ENCODE measurements at regions not wholly inside any gene's neighbourhood (a gene's known extent, or its start where the extent isn't known, plus 50 kb on each side); places are given as distances from the start of the nearest gene placed in this dataset.
"Not testable (repeated sequence)": the region's sequence is repeated elsewhere in the genome, so short reads cannot be mapped to it uniquely, and the experiment has no call there.

DNA sequence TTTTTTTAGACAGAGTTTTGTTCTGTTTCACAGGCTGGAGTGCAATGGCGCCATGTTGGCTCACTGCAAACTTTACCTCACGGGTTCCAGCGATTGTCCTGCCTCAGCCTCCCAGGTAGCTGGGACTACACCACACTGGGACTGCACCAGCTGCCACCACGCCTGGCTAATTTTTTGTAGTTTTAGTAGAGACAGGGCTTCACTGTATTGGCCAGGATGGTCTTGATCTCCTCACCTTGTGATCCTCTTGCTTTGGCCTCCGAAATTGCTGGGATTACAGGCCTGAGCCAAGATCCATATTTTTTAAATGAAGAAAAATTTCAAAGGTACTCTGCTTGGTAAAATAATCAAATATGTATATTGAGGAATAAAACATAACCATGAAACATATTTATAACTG lies 195.8 kb upstream of the TPTE start:
- H3K36me3 ChIP-seq (ENCODE audit: control insufficient read depth, insufficient read depth, low read length); H3K9me3 ChIP-seq (ENCODE audit: control insufficient read depth, insufficient read depth, low read length); H3K27me3 ChIP-seq (ENCODE audit: control insufficient read depth, insufficient read depth, low read length); H3K4me3 ChIP-seq (ENCODE audit: low read depth, low read length); H3K27ac ChIP-seq (ENCODE audit: low read depth, low read length); H3K4me1 ChIP-seq (ENCODE audit: control insufficient read depth, insufficient read depth, low read length): not testable (repeated sequence)
- WGBS (ENCODE audit: insufficient coverage), result 62% methylated on average over 4 of the region's 5 CpGs
- peak in 3 of 6 donors; percentile 87 to 99 (median 96) for DNase-seq (ENCODE audit: low read depth in 4 of 6, low spot score in 6 of 6)

DNA sequence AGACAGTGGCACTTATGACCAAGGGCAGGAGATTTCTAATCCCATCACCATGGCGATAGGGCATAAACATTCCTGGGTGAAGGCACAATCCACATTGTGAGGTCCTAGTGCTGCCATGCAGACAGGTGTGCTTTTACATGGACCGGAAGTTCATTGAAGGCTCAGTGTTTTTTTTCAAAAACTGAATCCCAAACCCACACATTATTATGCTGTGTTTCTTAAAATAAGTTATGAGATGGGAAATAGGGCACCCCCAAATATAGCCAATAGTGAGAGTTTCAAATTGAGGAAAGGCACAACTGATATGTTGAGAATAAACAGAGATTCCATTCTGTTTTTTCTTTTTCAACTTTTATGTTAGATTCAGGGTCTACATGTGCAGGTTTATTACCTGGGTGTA lies 195.2 kb upstream of the TPTE start:
- H3K27ac ChIP-seq (ENCODE audit: low read depth, low read length); H3K27me3 ChIP-seq (ENCODE audit: control insufficient read depth, insufficient read depth, low read length); H3K36me3 ChIP-seq (ENCODE audit: control insufficient read depth, insufficient read depth, low read length); H3K4me1 ChIP-seq (ENCODE audit: control insufficient read depth, insufficient read depth, low read length); H3K4me3 ChIP-seq (ENCODE audit: low read depth, low read length); DNase-seq (ENCODE audit: low read depth in 4 of 6, low spot score in 6 of 6); H3K9me3 ChIP-seq (ENCODE audit: control insufficient read depth, insufficient read depth, low read length): not testable (repeated sequence)
- WGBS (ENCODE audit: insufficient coverage), result 94% methylated on average over 2 of the region's 2 CpGs

DNA sequence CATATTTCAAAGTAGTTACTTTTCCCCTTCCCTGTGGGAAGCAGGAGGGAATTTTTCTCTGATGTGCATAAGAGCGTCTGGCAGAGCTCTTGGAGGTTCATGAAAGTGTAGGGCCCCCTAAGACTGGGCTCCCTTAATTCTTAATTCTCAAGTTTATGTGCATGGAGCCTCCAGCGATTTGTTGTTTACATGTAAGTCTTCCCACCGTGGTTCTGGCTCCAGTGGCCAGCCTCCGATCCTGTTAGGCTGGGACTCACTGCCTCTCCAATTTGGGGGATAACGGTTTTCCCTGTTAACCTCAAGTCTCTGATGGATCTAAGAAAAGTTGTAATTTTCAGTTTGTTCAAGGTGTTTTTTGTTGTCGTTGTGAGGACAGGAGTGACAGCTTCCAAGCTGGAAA lies 192.7 kb upstream of the TPTE start:
- WGBS (ENCODE audit: insufficient coverage), result 42% methylated on average over 5 of the region's 6 CpGs
- H3K27ac ChIP-seq (ENCODE audit: low read depth, low read length); H3K4me1 ChIP-seq (ENCODE audit: control insufficient read depth, insufficient read depth, low read length); H3K27me3 ChIP-seq (ENCODE audit: control insufficient read depth, insufficient read depth, low read length); H3K4me3 ChIP-seq (ENCODE audit: low read depth, low read length); DNase-seq (ENCODE audit: low read depth in 4 of 6, low spot score in 6 of 6); H3K36me3 ChIP-seq (ENCODE audit: control insufficient read depth, insufficient read depth, low read length): not testable (repeated sequence)
- peaks cover 13% of the 10 kb centered on the region for H3K9me3 ChIP-seq (ENCODE audit: control insufficient read depth, insufficient read depth, low read length)

DNA sequence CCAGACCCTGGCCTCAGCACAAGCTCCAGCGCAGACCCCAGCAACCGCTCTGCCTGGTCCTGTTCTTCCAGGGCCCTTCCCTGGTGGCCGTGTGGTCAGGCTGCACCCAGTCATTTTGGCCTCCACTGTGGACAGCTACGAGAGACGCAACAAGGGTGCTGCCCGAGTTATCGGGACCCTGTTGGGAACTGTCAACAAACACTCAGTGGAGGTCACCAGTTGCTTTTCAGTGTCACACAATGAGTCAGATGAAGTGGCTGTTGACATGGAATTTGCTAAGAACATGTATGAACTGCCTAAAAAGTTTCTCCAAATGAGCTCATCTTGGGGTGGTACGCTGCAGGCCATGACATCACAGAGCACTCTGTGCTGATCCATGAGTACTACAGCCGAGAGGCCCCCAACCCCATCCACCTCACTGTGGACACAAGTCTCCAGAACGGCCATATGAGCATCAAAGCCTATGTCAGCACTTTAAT lies 190.7 kb upstream of the TPTE start:
- not testable (repeated sequence) for DNase-seq (ENCODE audit: low read depth in 4 of 6, low spot score in 6 of 6); H3K4me1 ChIP-seq (ENCODE audit: control insufficient read depth, insufficient read depth, low read length)

DNA sequence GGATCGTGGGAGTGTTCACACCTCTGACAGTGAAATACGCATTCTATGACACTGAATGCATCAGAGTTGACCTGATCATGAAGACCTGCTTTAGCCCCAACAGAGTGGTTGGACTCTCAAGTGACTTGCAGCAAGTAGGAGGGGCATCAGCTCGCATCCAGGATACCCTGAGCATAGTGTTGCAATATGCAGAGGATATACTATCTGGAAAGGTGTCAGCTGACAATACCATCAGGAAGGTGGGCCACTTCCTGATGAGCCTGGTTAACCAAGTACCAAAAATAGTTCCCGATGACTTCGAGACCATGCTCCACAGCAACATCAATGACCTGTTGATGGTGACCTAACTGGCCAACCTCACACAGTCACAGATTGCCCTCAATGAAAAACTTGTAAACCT lies 190.2 kb upstream of the TPTE start:
- not testable (repeated sequence) for H3K4me3 ChIP-seq (ENCODE audit: low read depth, low read length)
- H3K9me3 ChIP-seq (ENCODE audit: control insufficient read depth, insufficient read depth, low read length), result peaks cover 13% of the 10 kb centered on the region
- WGBS (ENCODE audit: insufficient coverage), result 74% methylated on average over 5 of the region's 5 CpGs

More for the DNA sequence above, 190.7 kb upstream of the TPTE start:
- H3K36me3 ChIP-seq (ENCODE audit: control insufficient read depth, insufficient read depth, low read length); H3K4me3 ChIP-seq (ENCODE audit: low read depth, low read length); H3K27ac ChIP-seq (ENCODE audit: low read depth, low read length); H3K27me3 ChIP-seq (ENCODE audit: control insufficient read depth, insufficient read depth, low read length): not testable (repeated sequence)
- 71% methylated on average over 8 of the region's 10 CpGs for WGBS (ENCODE audit: insufficient coverage)
- H3K9me3 ChIP-seq (ENCODE audit: control insufficient read depth, insufficient read depth, low read length), result peaks cover 13% of the 10 kb centered on the region

DNA sequence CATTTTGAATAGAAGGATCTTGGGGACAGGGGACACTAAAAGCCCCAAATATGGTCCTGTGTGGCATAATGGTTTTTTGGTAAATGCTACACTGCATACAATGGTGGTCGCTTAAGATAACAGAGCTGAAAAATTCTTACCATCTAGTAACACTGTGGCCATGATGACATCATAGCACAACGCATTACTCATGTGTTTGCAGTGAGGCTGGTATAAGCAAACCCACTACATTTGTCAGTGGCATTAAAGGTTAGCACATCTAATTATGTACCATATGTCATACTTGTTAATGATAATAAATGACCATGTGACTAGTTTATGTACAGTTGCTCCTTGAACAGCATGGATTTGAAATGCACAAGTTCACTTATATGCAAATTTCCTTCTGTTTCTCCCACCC lies 188.4 kb upstream of the TPTE start:
- no CpG with 5 or more reads among the region's 2 CpGs for WGBS (ENCODE audit: insufficient coverage)
- H3K27ac ChIP-seq (ENCODE audit: low read depth, low read length); H3K36me3 ChIP-seq (ENCODE audit: control insufficient read depth, insufficient read depth, low read length); H3K4me3 ChIP-seq (ENCODE audit: low read depth, low read length); H3K27me3 ChIP-seq (ENCODE audit: control insufficient read depth, insufficient read depth, low read length); DNase-seq (ENCODE audit: low read depth in 4 of 6, low spot score in 6 of 6); H3K4me1 ChIP-seq (ENCODE audit: control insufficient read depth, insufficient read depth, low read length): not testable (repeated sequence)
- peaks cover 12% of the 10 kb centered on the region for H3K9me3 ChIP-seq (ENCODE audit: control insufficient read depth, insufficient read depth, low read length)

More for the DNA sequence above, 190.2 kb upstream of the TPTE start:
- not testable (repeated sequence) for H3K27ac ChIP-seq (ENCODE audit: low read depth, low read length); H3K27me3 ChIP-seq (ENCODE audit: control insufficient read depth, insufficient read depth, low read length); H3K4me1 ChIP-seq (ENCODE audit: control insufficient read depth, insufficient read depth, low read length); DNase-seq (ENCODE audit: low read depth in 4 of 6, low spot score in 6 of 6); H3K36me3 ChIP-seq (ENCODE audit: control insufficient read depth, insufficient read depth, low read length)

DNA sequence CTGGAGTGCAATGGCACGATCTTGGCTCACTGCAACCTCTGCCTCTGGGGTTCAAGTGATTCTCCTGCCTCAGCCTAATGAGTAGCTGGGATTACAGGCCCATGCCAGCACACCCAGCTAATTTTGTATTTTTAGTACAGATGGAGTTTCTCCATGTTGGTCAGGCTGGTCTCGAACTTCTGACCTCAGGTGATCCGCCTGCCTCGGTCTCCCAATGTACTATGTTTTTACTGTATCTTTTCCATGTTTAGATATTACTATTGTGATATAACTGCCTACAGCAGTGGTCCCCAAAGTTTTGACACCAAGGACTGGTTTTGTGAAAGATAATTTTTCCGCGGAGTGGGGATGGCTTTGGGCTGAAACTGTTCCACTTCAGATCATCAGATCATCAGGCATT lies 187.0 kb upstream of the TPTE start:
- not testable (repeated sequence) for H3K36me3 ChIP-seq (ENCODE audit: control insufficient read depth, insufficient read depth, low read length); H3K4me1 ChIP-seq (ENCODE audit: control insufficient read depth, insufficient read depth, low read length); H3K27ac ChIP-seq (ENCODE audit: low read depth, low read length); H3K4me3 ChIP-seq (ENCODE audit: low read depth, low read length); DNase-seq (ENCODE audit: low read depth in 4 of 6, low spot score in 6 of 6); H3K27me3 ChIP-seq (ENCODE audit: control insufficient read depth, insufficient read depth, low read length)
- peaks cover 18% of the 10 kb centered on the region for H3K9me3 ChIP-seq (ENCODE audit: control insufficient read depth, insufficient read depth, low read length)
- no CpG with 5 or more reads among the region's 6 CpGs for WGBS (ENCODE audit: insufficient coverage)

DNA sequence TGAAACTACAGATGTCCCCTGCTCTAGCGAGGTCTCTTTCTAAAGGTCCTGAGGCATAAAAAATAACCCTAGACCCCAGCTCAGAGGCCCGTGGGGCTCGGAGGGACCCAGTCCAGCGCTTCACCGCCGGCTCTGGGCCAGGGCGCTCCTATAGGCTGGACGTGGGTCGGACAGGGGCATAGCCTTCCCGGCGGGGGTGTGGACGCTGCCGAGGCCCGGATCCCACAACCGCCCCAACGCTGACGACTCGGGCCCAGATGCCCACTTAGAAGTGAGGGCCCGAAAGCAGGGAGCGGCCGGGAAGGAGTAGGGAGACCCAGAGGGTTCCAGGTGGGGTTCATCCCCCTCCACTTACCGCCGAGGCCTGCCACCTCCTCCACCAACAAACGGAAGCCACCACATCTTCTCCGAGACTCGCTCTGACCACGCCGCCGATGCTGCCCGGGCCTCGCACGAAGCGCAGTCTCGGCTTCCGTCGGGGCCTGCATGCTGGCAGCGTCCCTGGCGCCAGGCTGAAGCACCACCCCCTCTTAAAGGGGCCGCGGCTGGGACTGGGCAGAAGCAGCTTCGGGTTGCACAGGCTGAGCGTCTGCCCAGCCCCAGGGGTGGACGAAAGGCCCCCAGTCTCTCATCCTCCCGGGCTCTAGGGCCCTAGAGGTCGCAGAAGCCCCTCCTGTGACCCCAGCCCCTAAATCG lies 179.0 kb upstream of the TPTE start:
- H3K4me3 ChIP-seq (ENCODE audit: low read depth, low read length); H3K27me3 ChIP-seq (ENCODE audit: control insufficient read depth, insufficient read depth, low read length); H3K27ac ChIP-seq (ENCODE audit: low read depth, low read length); H3K36me3 ChIP-seq (ENCODE audit: control insufficient read depth, insufficient read depth, low read length); H3K4me1 ChIP-seq (ENCODE audit: control insufficient read depth, insufficient read depth, low read length); DNase-seq (ENCODE audit: low read depth in 4 of 6, low spot score in 6 of 6): not testable (repeated sequence)
- 71% methylated on average over 17 of the region's 46 CpGs for WGBS (ENCODE audit: insufficient coverage)
- peaks cover 18% of the 10 kb centered on the region for H3K9me3 ChIP-seq (ENCODE audit: control insufficient read depth, insufficient read depth, low read length)

DNA sequence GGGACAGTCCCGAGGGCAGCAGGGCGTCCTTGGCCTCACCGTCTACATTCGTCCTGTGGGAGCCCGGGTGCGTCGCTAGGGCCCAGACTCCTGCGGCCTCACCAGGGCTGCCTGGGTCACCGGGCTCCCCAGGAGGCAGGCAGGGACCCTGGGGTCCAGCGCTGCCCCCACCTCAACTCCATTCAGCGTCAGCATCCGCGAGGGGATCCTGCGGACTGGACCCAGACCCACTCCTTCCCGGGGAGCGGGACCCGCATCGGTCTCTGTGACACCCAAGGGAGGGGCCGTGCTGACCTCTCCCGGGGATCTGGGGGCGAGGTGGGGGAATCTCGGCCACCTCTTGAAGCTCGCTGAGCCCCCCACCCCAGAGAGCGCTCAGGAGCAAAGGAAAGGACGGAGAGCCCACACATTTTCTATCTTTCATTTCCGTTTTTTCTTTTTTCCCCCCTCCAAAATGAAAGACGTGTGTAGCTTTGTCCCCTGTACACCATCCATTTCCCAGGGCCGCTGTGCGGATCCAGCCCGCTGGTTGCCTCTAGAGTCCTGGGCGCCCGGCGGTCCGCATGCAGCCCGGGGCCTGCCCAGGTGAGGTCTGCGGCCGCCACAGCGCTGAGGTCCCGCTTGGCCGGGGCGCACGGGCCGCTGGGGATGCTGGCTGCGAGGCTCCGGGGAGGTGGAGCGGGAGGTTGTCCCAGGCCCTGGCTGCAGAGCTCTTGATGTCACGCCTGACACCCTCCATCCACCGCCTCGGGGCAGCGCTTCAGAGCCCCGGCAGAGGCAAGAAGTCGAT lies 178.0 kb upstream of the TPTE start:
- not testable (repeated sequence) for H3K4me3 ChIP-seq (ENCODE audit: low read depth, low read length); H3K4me1 ChIP-seq (ENCODE audit: control insufficient read depth, insufficient read depth, low read length); H3K27ac ChIP-seq (ENCODE audit: low read depth, low read length); H3K27me3 ChIP-seq (ENCODE audit: control insufficient read depth, insufficient read depth, low read length); H3K36me3 ChIP-seq (ENCODE audit: control insufficient read depth, insufficient read depth, low read length); DNase-seq (ENCODE audit: low read depth in 4 of 6, low spot score in 6 of 6)
- H3K9me3 ChIP-seq (ENCODE audit: control insufficient read depth, insufficient read depth, low read length), result peaks cover 19% of the 10 kb centered on the region
- WGBS (ENCODE audit: insufficient coverage), result 77% methylated on average over 29 of the region's 52 CpGs

DNA sequence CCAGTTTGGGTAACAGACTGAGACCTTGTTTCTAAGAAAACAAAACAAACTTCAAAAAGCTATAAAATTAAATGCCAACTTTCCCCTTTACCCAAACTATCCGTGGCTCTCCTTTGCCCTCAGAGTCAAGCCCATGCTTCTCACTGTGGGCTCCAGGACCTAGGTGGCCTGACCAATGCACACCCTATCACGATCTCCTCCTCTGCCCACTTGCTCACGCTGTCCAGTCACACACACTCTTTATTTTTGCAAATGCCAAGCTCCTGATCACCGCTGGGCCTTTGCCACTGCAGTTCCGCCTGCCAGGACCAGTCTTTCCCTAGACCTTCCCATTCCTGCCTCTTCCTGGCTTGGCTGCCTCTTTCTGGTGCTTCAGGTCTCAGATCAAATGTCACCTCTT lies 177.1 kb upstream of the TPTE start:
- H3K4me1 ChIP-seq (ENCODE audit: control insufficient read depth, insufficient read depth, low read length); H3K27ac ChIP-seq (ENCODE audit: low read depth, low read length); H3K36me3 ChIP-seq (ENCODE audit: control insufficient read depth, insufficient read depth, low read length); DNase-seq (ENCODE audit: low read depth in 4 of 6, low spot score in 6 of 6); H3K4me3 ChIP-seq (ENCODE audit: low read depth, low read length); H3K27me3 ChIP-seq (ENCODE audit: control insufficient read depth, insufficient read depth, low read length): not testable (repeated sequence)
- H3K9me3 ChIP-seq (ENCODE audit: control insufficient read depth, insufficient read depth, low read length), result peaks cover 15% of the 10 kb centered on the region
- WGBS (ENCODE audit: insufficient coverage), result 45% methylated on average over 2 of the region's 5 CpGs
